Psoas muscle (tissue), 7 donors: ENCODE measurements at regions not wholly inside any gene's neighbourhood (a gene's known extent, or its start where the extent isn't known, plus 50 kb on each side); places are given as distances from the start of the nearest gene placed in this dataset.

Source experiments
- ATAC-seq, 4 donors: fragments of 200-7000 bp; cut with Tn5 transposase; one replicate each; pipeline ENCODE4 v1.9.1; 2020; ENCODE audit warnings: moderate library complexity in 3 of 4, mild to moderate bottlenecking in 2 of 4
- DNase-seq, 2 donors: peaks; one replicate each; pipeline ENCODE4 v3.0.0-alpha.2; 2020
- H3K27ac ChIP-seq: fragments of 200-600 bp; one replicate; pipeline ENCODE4 v1.8.0; 2022
- H3K27me3 ChIP-seq, 3 donors: fragments of 200-600 bp in 1 of 3; one replicate each; pipeline versions ENCODE4 v1.6.1 to v1.8.0; 2013 to 2022; ENCODE audit warnings: low read length in 2 of 3, mild to moderate bottlenecking in 2 of 3, moderate library complexity in 1 of 3; ENCODE audit not compliant: insufficient read depth in 3 of 3
- H3K36me3 ChIP-seq, 2 donors: fragments of 200-600 bp in 1 of 2; one replicate each; pipeline versions ENCODE4 v1.6.1 to v1.8.0; 2013 to 2022; ENCODE audit warnings: low read depth in 1 of 2, mild to moderate bottlenecking in 1 of 2, moderate library complexity in 1 of 2; ENCODE audit not compliant: insufficient read depth in 1 of 2
- H3K4me1 ChIP-seq: fragments of 200-600 bp; one replicate; pipeline ENCODE4 v1.8.0; 2022
- H3K4me3 ChIP-seq: fragments of 200-600 bp; one replicate; pipeline ENCODE4 v1.8.0; 2022; ENCODE audit warnings: mild to moderate bottlenecking
- H3K9me3 ChIP-seq: fragments of 200-600 bp; one replicate; pipeline ENCODE4 v1.8.0; 2022
- CTCF ChIP-seq: fragments of 200-600 bp; IDR thresholded peaks from one replicate; pipeline ENCODE4 v1.8.0; 2022; ENCODE audit warnings: antibody characterized with exemption
- WGBS, 3 donors: extraction: QIAGEN DNeasy Blood & Tissue Kit; methylation state at CpG; one replicate each; pipeline versions ENCODE4 v1.1.6 to v1.1.7; 2013; 5-methylcytosine and 5-hydroxymethylcytosine counted together
- intact Hi-C, 2 donors: fragments of 100-400 bp; cut with DNase I; formaldehyde crosslinking; loops; one replicate each; pipeline versions ENCODE4 v1.11.0 to v1.14.2; 2022
- donor health status: healthy with polysubstance abuse.
- donor health status: DM: no; HTN: no; CAD: no; lungs with moderate emphysema.
- donor health status: Bipolar disorder and iron deficiency.
- donor health status: healthy.
- donor health status: DM: yes; HTN: yes; CAD: no.
- donor health status: DM: no; HTN: no; CAD: no.
- donor health status: DM: yes; HTN: yes; CAD: no.

DNA sequence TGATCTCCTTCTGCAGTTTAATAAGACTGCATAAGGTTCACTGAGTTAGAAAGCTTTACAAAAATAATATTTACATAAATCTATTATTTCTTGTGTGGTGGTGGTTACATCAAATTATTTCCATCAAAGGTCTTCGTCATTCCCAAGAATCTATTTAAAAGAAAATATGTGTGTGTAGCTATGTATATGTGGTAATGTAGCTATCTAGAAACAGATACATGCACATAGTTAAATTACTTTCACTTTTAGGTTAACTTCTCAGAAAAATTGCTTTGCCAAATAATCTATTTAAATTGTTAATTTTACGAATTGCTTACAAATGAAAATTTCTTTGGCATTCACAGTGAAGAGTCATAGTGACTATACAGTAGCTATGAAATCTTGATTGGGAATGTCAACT lies 633.2 kb downstream of the DMRTA1 start:
- H3K36me3 ChIP-seq: no peaks in the 10 kb centered on the region
- 76 to 85% (median 83%) methylated on average over 2 of the region's 2 CpGs for WGBS, 3 donors
- TF ChIP-seq CTCF: no peak
- H3K27me3 ChIP-seq: no peaks in the 10 kb centered on the region
- DNase-seq (no peak), ATAC-seq (no peak)
- H3K4me3 ChIP-seq: no peak overlapping the region
- intact Hi-C loops: no loop called here
- no peaks in the 10 kb centered on the region for H3K4me1 ChIP-seq
- H3K27ac ChIP-seq: no peak overlapping the region
- H3K9me3 ChIP-seq: no peaks in the 10 kb centered on the region

DNA sequence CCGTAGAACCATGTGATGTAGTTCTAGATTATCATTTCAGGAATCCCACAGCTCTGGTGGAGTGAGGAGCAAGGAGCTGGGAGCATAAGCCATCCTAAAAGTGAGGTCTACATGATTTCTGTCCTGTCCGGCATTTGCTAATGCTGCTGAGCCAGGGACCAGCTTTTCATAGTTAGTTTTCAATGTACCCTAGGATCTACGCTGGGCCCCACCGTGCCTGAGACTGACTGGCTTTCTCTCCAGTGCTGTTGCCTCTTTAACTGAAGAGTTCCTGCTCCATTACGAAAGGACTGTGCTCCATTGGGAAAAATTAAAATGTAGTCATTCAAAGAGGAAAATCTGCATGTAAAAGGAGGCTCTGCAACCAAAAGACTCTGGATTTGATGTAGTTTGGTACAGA lies 634.8 kb downstream of the DMRTA1 start:
- Histone ChIP-seq H3K9me3 (no peaks in the 10 kb centered on the region), H3K27ac (no peak overlapping the region), H3K4me3 (no peak overlapping the region), H3K27me3 (no peaks in the 10 kb centered on the region), H3K36me3 (no peaks in the 10 kb centered on the region), H3K4me1 (no peaks in the 10 kb centered on the region)
- ATAC-seq: no peak
- 74 to 89% (median 81%) methylated on average over 5 of the region's 5 CpGs for WGBS, 3 donors
- intact Hi-C loops: no loop called here
- TF ChIP-seq CTCF: no peak
- DNase-seq: no peak

DNA sequence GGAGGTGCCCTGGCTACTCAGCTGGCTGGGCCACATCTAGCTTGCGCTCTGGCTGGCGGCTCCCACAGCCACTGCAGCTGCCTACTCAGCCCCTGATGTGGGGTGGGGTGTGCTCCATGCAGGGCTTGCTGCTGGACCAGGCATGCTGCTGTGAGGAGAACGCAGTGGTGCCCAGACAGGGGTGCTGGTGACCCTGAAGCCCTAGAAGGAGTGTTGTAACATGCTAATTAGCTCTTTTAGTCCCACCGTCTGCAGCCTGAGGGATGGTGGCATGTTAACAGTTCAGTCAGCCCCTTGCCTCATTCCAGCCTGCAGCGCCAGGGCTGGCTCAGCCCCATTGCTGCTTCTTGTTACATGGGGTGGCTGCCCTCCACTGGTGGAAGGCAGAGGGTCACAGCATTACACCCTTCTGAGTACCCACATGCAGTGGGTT lies 642.3 kb downstream of the DMRTA1 start:
- TF ChIP-seq CTCF: peak; percentile 11
- intact Hi-C loops: no loop called here
- Histone ChIP-seq H3K4me1 (no peaks in the 10 kb centered on the region), H3K4me3 (no peak overlapping the region), H3K9me3 (peaks cover 5% of the 10 kb centered on the region), H3K36me3 (no peaks in the 10 kb centered on the region), H3K27ac (no peak overlapping the region), H3K27me3 (no peaks in the 10 kb centered on the region)
- no peak for DNase-seq
- ATAC-seq: peak in 2 of 4 donors; percentile 33 to 34
- WGBS, 3 donors: 72 to 83% (median 76%) methylated on average over 5 of the region's 5 CpGs

GRCh38 chr9:23117616-23118015 lies 671.0 kb downstream of the DMRTA1 start:
- intact Hi-C loops: no loop called here
- Histone ChIP-seq H3K27me3 (no peaks in the 10 kb centered on the region), H3K4me3 (no peak overlapping the region), H3K27ac (no peak overlapping the region), H3K9me3 (no peaks in the 10 kb centered on the region), H3K4me1 (no peaks in the 10 kb centered on the region), H3K36me3 (no peaks in the 10 kb centered on the region)
- no peak for DNase-seq
- 47 to 60% (median 53%) methylated on average over 2 of the region's 2 CpGs for WGBS, 3 donors
- no peak for ATAC-seq
- TF ChIP-seq CTCF: no peak

DNA sequence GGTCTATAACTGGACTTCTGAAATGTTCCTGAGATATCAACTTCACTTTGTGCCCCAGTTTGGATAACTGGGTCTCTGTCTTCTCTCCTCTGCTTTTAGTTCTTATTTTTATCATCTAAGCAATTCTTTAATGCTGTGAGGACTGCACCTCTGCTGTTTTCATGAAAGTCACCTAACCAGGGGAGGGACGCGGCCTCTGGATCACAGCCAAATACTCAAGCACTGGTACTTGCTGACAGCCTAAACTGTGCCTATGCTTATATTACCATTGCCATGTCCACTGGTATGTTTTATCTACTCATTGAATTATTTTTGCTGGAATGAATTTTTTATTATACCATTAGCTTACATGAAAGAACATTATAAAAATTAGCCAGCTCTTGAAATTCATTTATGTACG lies 674.0 kb downstream of the DMRTA1 start:
- WGBS, 3 donors: 68 to 85% (median 84%) methylated on average over 3 of the region's 3 CpGs
- intact Hi-C loops: loop anchor here in 1 of 2 donors (10.0 kb wide), 1 partner anchor 374 kb away; no protein-coding TSS in a partner anchor
- H3K9me3 ChIP-seq: no peaks in the 10 kb centered on the region
- no peak for DNase-seq
- ATAC-seq: no peak
- no peaks in the 10 kb centered on the region for H3K27me3 ChIP-seq
- H3K27ac ChIP-seq: no peak overlapping the region
- TF ChIP-seq CTCF: no peak
- H3K4me1 ChIP-seq: no peaks in the 10 kb centered on the region
- no peaks in the 10 kb centered on the region for H3K36me3 ChIP-seq
- no peak overlapping the region for H3K4me3 ChIP-seq
